ENCODE measurements at regions not wholly inside any gene's neighbourhood (a gene's known extent, or its start where the extent isn't known, plus 50 kb on each side); places are given as distances from the start of the nearest gene placed in this dataset.

GRCh38 chr20:4435671-4436455 is 186.8 kb upstream of the ADRA1D start:
- H3K18ac ChIP-seq (ENCODE audit: extremely low read depth, low read length), result no peak overlapping the region
- ChIA-PET POLR2A (ENCODE audit: partially characterized antibody) (no interaction called here), CTCF (ENCODE audit: partially characterized antibody) (interaction anchor here (0.9 to 1.1 kb wide), 2 partner anchors 133 to 263 kb away, joined by 3 to 6 read pairs; no protein-coding TSS in a partner anchor)
- no peak overlapping the region for H3K4me3 ChIP-seq (ENCODE audit: extremely low read depth in 1 of 4, insufficient read depth in 2 of 4, low read depth in 3 of 4, low read length in 4 of 4)
- H2BK5ac ChIP-seq (ENCODE audit: low read depth, low read length), result no peak overlapping the region
- H3K79me1 ChIP-seq (ENCODE audit: low read depth, low read length), result no peaks in the 10 kb centered on the region
- no peak overlapping the region for H2BK20ac ChIP-seq (ENCODE audit: low read length)
- no peak overlapping the region for H2BK15ac ChIP-seq (ENCODE audit: low read length)
- no peaks in the 10 kb centered on the region for H4K20me1 ChIP-seq (replicated peaks in 1 of 2; ENCODE audit: control insufficient read depth in 1 of 2, insufficient read depth in 2 of 2, low read length in 2 of 2)
- FAIRE-seq (no peak), DNase-seq (ENCODE audit: low read depth in 1 of 2, low spot score in 2 of 2) (peak in 1 of 2 experiments; percentile 28)
- H3K9ac ChIP-seq (replicated peaks in 1 of 4; ENCODE audit: extremely low read depth in 1 of 4, low read depth in 3 of 4, low read length in 3 of 4), result no peak overlapping the region
- H2BK120ac ChIP-seq (replicated peaks; ENCODE audit: low read depth, low read length), result no peak overlapping the region
- H3K27ac ChIP-seq (ENCODE audit: low read depth, low read length), result no peak overlapping the region
- no peaks in the 10 kb centered on the region for H3K23me2 ChIP-seq (ENCODE audit: low read depth, low read length)
- no peaks in the 10 kb centered on the region for H3K27me3 ChIP-seq (replicated peaks in 1 of 4; ENCODE audit: control insufficient read depth in 3 of 4, extremely low read depth in 1 of 4, insufficient read depth in 3 of 4, low read length in 3 of 4)
- no peak overlapping the region for H3K4ac ChIP-seq (replicated peaks; ENCODE audit: insufficient read length, low read depth, low read length)
- no peak overlapping the region for H3K14ac ChIP-seq (ENCODE audit: insufficient read length)
- H2BK12ac ChIP-seq (ENCODE audit: low read depth, low read length), result no peak overlapping the region
- 91% methylated on average over 6 of the region's 6 CpGs; no CpG with 5 or more reads in 1 of the 2 experiments for WGBS, 2 experiments (ENCODE audit: extremely low coverage in 1 of 2, insufficient coverage in 1 of 2, insufficient read length in 1 of 2, insufficient replicate concordance in 2 of 2, low coverage in 1 of 2, low lambda C conversion rate in 2 of 2, missing lambda C conversion rate in 1 of 2)
- H3K23ac ChIP-seq (ENCODE audit: insufficient read length), result no peak overlapping the region
- H2AK5ac ChIP-seq (ENCODE audit: low read depth, low read length), result no peak overlapping the region
- no peak overlapping the region for H3K56ac ChIP-seq (replicated peaks; ENCODE audit: insufficient read length, low read depth, low read length)
- H4K91ac ChIP-seq (replicated peaks; ENCODE audit: insufficient read length, low read length), result no peak overlapping the region
- peak overlapping the region; percentile 49; the same call in 1 of the 2 replicates for H2AFZ ChIP-seq (ENCODE audit: low read length)
- no peaks in the 10 kb centered on the region for H3K79me2 ChIP-seq (ENCODE audit: control insufficient read depth in 1 of 2, insufficient read depth in 2 of 2, low read length in 2 of 2)
- H4K5ac ChIP-seq (ENCODE audit: insufficient read length, low read depth, low read length), result no peak overlapping the region
- H4K8ac ChIP-seq (ENCODE audit: extremely low read depth, insufficient read depth, low read length), result no peak overlapping the region; the same call in 1 of the 2 replicates
- no peaks in the 10 kb centered on the region for H3K36me3 ChIP-seq (ENCODE audit: control insufficient read depth in 2 of 4, insufficient read depth in 4 of 4, low read length in 3 of 4)
- no peaks in the 10 kb centered on the region for H3K9me3 ChIP-seq (ENCODE audit: insufficient read depth in 2 of 2, low read depth in 1 of 2, low read length in 1 of 2)
- no peaks in the 10 kb centered on the region for H3K4me1 ChIP-seq (replicated peaks in 1 of 4; ENCODE audit: control insufficient read depth in 3 of 4, insufficient read depth in 4 of 4, low read length in 3 of 4)
- no peak overlapping the region for H3K4me2 ChIP-seq (ENCODE audit: insufficient read depth in 1 of 2, low read depth in 2 of 2, low read length in 2 of 2)
- TF ChIP-seq SIN3A (conservative IDR thresholded peaks at IDR 0.05 in 1 of 2, IDR thresholded peaks at IDR 0.05 in 1 of 2; ENCODE audit: low read depth in 1 of 2, low read length in 2 of 2) (no peak), ATF2 (IDR thresholded peaks at IDR 0.05; ENCODE audit: low read length) (no peak), TAF1 (IDR thresholded peaks at IDR 0.05; ENCODE audit: low read depth, low read length) (no peak)

Data from H1 (cell line).